IMR-90 (cell line): ENCODE measurements at regions not wholly inside any gene's neighbourhood (a gene's known extent, or its start where the extent isn't known, plus 50 kb on each side); places are given as distances from the start of the nearest gene placed in this dataset.

Experiments used
- ATAC-seq: fragments of 200-7000 bp; cut with Tn5 transposase; 2 replicates; pipeline ENCODE4 v1.9.1; 2020; ENCODE audit warnings: low read depth, mild to moderate bottlenecking, moderate library complexity
- BruUV-seq: library from RNA; stranded (reverse); fragments of 400-500 nt; replicated peaks from 2 replicates; lab custom pipeline; 2021; lab: Mats Ljungman, UMichigan
- CTCF ChIA-PET: fragments of 300-600 bp; formaldehyde crosslinking; extraction: SDS; loops from one replicate; lab custom pipeline; 2021; ENCODE audit warnings: antibody characterized with exemption; lab: Yijun Ruan, JAX
- POLR2A ChIA-PET: fragments of 300-600 bp; sonication (Branson Sonifier 250); formaldehyde crosslinking; loops from one replicate; lab custom pipeline; 2022; ENCODE audit warnings: antibody characterized with exemption; ENCODE audit not compliant: unreplicated experiment; lab: Charles Lee
- DNase-seq: peaks from one replicate; pipeline ENCODE4 v3.0.0; 2013
- H2AFZ ChIP-seq: replicated peaks from 2 replicates; pipeline ENCODE3; 2013; ENCODE audit warnings: low read length, mild to moderate bottlenecking; ENCODE audit not compliant: poor library complexity
- H2AK5ac ChIP-seq: 2 replicates; pipeline ENCODE4 v1.6.1; 2013; ENCODE audit warnings: low read depth, low read length, inconsistent platforms
- H2AK9ac ChIP-seq: replicated peaks from 2 replicates; pipeline ENCODE3; 2013; ENCODE audit warnings: mild to moderate bottlenecking, low read depth, low read length, moderate library complexity; ENCODE audit not compliant: poor library complexity
- H2BK120ac ChIP-seq: 2 replicates; pipeline ENCODE4 v1.6.1; 2013; ENCODE audit warnings: low read depth, low read length, inconsistent platforms
- H2BK15ac ChIP-seq: 3 replicates; pipeline ENCODE4 v1.6.1; 2013; ENCODE audit warnings: low read depth, low read length, inconsistent platforms
- H2BK20ac ChIP-seq: 2 replicates; pipeline ENCODE4 v1.6.1; 2013; ENCODE audit warnings: low read depth, mild to moderate bottlenecking, inconsistent platforms, low read length, moderate library complexity
- H2BK5ac ChIP-seq: 2 replicates; pipeline ENCODE4 v1.6.1; 2013; ENCODE audit warnings: mild to moderate bottlenecking, low read depth, low read length, inconsistent platforms; ENCODE audit not compliant: poor library complexity, severe bottlenecking
- H3K14ac ChIP-seq: replicated peaks from 2 replicates; pipeline ENCODE4 v1.6.1; 2013; ENCODE audit warnings: low read depth, low read length, inconsistent platforms
- H3K18ac ChIP-seq: 2 replicates; pipeline ENCODE4 v1.6.1; 2013; ENCODE audit warnings: low read depth, low read length, control low read depth
- H3K23ac ChIP-seq: 2 replicates; pipeline ENCODE4 v1.6.1; 2013; ENCODE audit warnings: low read depth, low read length, inconsistent platforms
- H3K27ac ChIP-seq: 2 replicates; pipeline ENCODE4 v1.5.1; 2013; ENCODE audit warnings: mild to moderate bottlenecking, control low read depth, low read length; ENCODE audit not compliant: insufficient read depth
- H3K27me3 ChIP-seq: 2 replicates; pipeline ENCODE4 v1.6.1; 2013; ENCODE audit warnings: low read length; ENCODE audit not compliant: control insufficient read depth, insufficient read depth
- H3K36me3 ChIP-seq: 2 replicates; pipeline ENCODE4 v1.6.1; 2013; ENCODE audit warnings: low read length, mixed read lengths; ENCODE audit not compliant: control insufficient read depth, insufficient read depth
- H3K4ac ChIP-seq: 2 replicates; pipeline ENCODE4 v1.6.1; 2013; ENCODE audit warnings: low read depth, low read length, inconsistent platforms
- H3K4me1 ChIP-seq: 2 replicates; pipeline ENCODE4 v1.6.1; 2013; ENCODE audit warnings: low read length, mixed read lengths; ENCODE audit not compliant: control insufficient read depth, insufficient read depth
- H3K4me2 ChIP-seq: 2 replicates; pipeline ENCODE4 v1.6.1; 2013; ENCODE audit warnings: low read depth, mild to moderate bottlenecking, control low read depth, low read length, moderate library complexity
- H3K4me3 ChIP-seq: 2 replicates; pipeline ENCODE4 v1.5.1; 2013; ENCODE audit warnings: low read depth, mild to moderate bottlenecking, control low read depth, low read length, moderate library complexity; ENCODE audit not compliant: insufficient read depth
- H3K56ac ChIP-seq: 2 replicates; pipeline ENCODE4 v1.6.1; 2013; ENCODE audit warnings: low read length, inconsistent platforms; ENCODE audit not compliant: insufficient read depth; ENCODE audit errors: extremely low read depth
- H3K79me1 ChIP-seq, 2 experiments: 2 replicates each; pipeline ENCODE4 v1.6.1; 2013; ENCODE audit warnings: low read length in 2 of 2, inconsistent platforms in 1 of 2, low read depth in 1 of 2
- H3K9ac ChIP-seq: 2 replicates; pipeline ENCODE4 v1.6.1; 2013; ENCODE audit warnings: low read depth, low read length, control low read depth
- H3K9me1 ChIP-seq: 2 replicates; pipeline ENCODE4 v1.6.1; 2013; ENCODE audit warnings: low read length, inconsistent platforms; ENCODE audit not compliant: insufficient read depth
- H3K9me3 ChIP-seq: 2 replicates; pipeline ENCODE4 v1.6.1; 2013; ENCODE audit warnings: low read length; ENCODE audit not compliant: control insufficient read depth, insufficient read depth
- H4K20me1 ChIP-seq: 2 replicates; pipeline ENCODE4 v1.6.1; 2013; ENCODE audit warnings: low read length, inconsistent platforms; ENCODE audit not compliant: insufficient read depth
- H4K5ac ChIP-seq: 2 replicates; pipeline ENCODE4 v1.6.1; 2013; ENCODE audit warnings: mild to moderate bottlenecking, low read depth, low read length, control low read depth
- H4K8ac ChIP-seq, 2 experiments: 2 replicates each; pipeline ENCODE4 v1.6.1; 2013; ENCODE audit warnings: low read depth in 2 of 2, low read length in 2 of 2, control low read depth in 1 of 2, inconsistent platforms in 1 of 2
- H4K91ac ChIP-seq: 2 replicates; pipeline ENCODE4 v1.6.1; 2013; ENCODE audit warnings: low read depth, low read length, inconsistent platforms; ENCODE audit not compliant: insufficient read depth
- MXI1 ChIP-seq: IDR thresholded peaks from 2 replicates; pipeline ENCODE4 v1.6.1; 2012; ENCODE audit warnings: low read depth, mild to moderate bottlenecking, low read length, moderate library complexity, borderline replicate concordance
- USF2 ChIP-seq: fragments of 150-350 bp; IDR thresholded peaks from 2 replicates; pipeline ENCODE4 v1.6.1; 2017; ENCODE audit warnings: mild to moderate bottlenecking, antibody characterized with exemption, low read length, low read depth
- WGBS, 2 experiments: methylation state at CpG; one replicate each; pipeline versions ENCODE4 v1.1.5 to v1.1.7; 2013; ENCODE audit warnings: missing lambda C conversion rate in 2 of 2; ENCODE audit not compliant: insufficient read length in 1 of 2; ENCODE audit errors: extremely low coverage in 2 of 2; 5-methylcytosine and 5-hydroxymethylcytosine counted together
- dilution Hi-C: fragments of 300-500 bp; cut with HindIII; formaldehyde crosslinking; loops from one replicate; pipeline ENCODE4 v1.14.3; 2018; ENCODE audit warnings: low sequenced_read_pairs; ENCODE audit not compliant: unreplicated experiment
- in situ Hi-C: fragments of 300-500 bp; cut with MboI; formaldehyde crosslinking; loops from 3 replicates; pipeline ENCODE4 v1.14.3; 2019; ENCODE audit warnings: low sequenced_read_pairs, inconsistent platforms, mixed read lengths
- intact Hi-C: fragments of 100-400 bp; cut with micrococcal nuclease; formaldehyde crosslinking; loops from 2 replicates; pipeline ENCODE4 v1.10.0; 2022
- TF ChIP-seq, protein P1 (sequence below): conservative IDR thresholded peaks from 2 replicates; pipeline ENCODE4 v1.5.1; 2012; ENCODE audit warnings: mild to moderate bottlenecking, low read depth, low read length, improper control_type of control experiment

GRCh38 chr2:744088-744487 lies 66.9 kb upstream of the TMEM18 start:
- no peak overlapping the region for H2AK9ac ChIP-seq
- TF ChIP-seq USF2 (no peak), MXI1 (no peak)
- TF ChIP-seq, protein P1, sequence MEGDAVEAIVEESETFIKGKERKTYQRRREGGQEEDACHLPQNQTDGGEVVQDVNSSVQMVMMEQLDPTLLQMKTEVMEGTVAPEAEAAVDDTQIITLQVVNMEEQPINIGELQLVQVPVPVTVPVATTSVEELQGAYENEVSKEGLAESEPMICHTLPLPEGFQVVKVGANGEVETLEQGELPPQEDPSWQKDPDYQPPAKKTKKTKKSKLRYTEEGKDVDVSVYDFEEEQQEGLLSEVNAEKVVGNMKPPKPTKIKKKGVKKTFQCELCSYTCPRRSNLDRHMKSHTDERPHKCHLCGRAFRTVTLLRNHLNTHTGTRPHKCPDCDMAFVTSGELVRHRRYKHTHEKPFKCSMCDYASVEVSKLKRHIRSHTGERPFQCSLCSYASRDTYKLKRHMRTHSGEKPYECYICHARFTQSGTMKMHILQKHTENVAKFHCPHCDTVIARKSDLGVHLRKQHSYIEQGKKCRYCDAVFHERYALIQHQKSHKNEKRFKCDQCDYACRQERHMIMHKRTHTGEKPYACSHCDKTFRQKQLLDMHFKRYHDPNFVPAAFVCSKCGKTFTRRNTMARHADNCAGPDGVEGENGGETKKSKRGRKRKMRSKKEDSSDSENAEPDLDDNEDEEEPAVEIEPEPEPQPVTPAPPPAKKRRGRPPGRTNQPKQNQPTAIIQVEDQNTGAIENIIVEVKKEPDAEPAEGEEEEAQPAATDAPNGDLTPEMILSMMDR = no peak
- H2BK120ac ChIP-seq = no peak overlapping the region
- ATAC-seq (no peak), DNase-seq (no peak)
- in situ Hi-C loops = no loop called here
- intact Hi-C loops = no loop called here
- no peak overlapping the region for H3K14ac ChIP-seq
- no peak overlapping the region for H2BK5ac ChIP-seq
- dilution Hi-C loops = no loop called here
- no peak overlapping the region for H3K56ac ChIP-seq
- no peaks in the 10 kb centered on the region for H3K79me1 ChIP-seq
- no peaks in the 10 kb centered on the region for H3K27me3 ChIP-seq
- ChIA-PET POLR2A (no interaction called here), CTCF (no interaction called here)
- no peaks in the 10 kb centered on the region for H3K4me1 ChIP-seq
- H4K91ac ChIP-seq = no peak overlapping the region
- no peaks in the 10 kb centered on the region for H3K9me3 ChIP-seq
- no peaks in the 10 kb centered on the region for H3K9me1 ChIP-seq
- H4K20me1 ChIP-seq = no peaks in the 10 kb centered on the region
- H2AK5ac ChIP-seq = no peak overlapping the region
- no peak overlapping the region for H3K27ac ChIP-seq
- no peak overlapping the region for H2BK15ac ChIP-seq
- no CpG with 5 or more reads among the region's 3 CpGs for WGBS, 2 experiments
- no peaks in the 10 kb centered on the region for H3K36me3 ChIP-seq
- H2BK20ac ChIP-seq = no peak overlapping the region
- no peak overlapping the region for H4K5ac ChIP-seq
- H4K8ac ChIP-seq = no peak overlapping the region
- H3K9ac ChIP-seq = no peak overlapping the region
- no peak overlapping the region for H3K4me3 ChIP-seq
- BruUV-seq = no TSS peak
- no peak overlapping the region for H3K18ac ChIP-seq
- H3K4ac ChIP-seq = no peak overlapping the region
- no peak overlapping the region for H3K4me2 ChIP-seq
- no peak overlapping the region for H3K23ac ChIP-seq
- no peak overlapping the region for H2AFZ ChIP-seq
